IPS-NIHi11 (cell line): ENCODE measurements at regions not wholly inside any gene's neighbourhood (a gene's known extent, or its start where the extent isn't known, plus 50 kb on each side); places are given as distances from the start of the nearest gene placed in this dataset.
"Not testable (repeated sequence)": the region's sequence is repeated elsewhere in the genome, so short reads cannot be mapped to it uniquely, and the experiment has no call there.

Experiments
- DNase-seq: peaks from one replicate; pipeline ENCODE4 v3.0.0; 2012; ENCODE audit warnings: mixed read lengths, low spot score

GRCh38 chr21:32090956-32091355 is 187.9 kb downstream of the MIS18A start:
- DNase-seq: no peak

GRCh38 chr21:32089766-32090165 is 189.1 kb downstream of the MIS18A start:
- no peak for DNase-seq

DNA sequence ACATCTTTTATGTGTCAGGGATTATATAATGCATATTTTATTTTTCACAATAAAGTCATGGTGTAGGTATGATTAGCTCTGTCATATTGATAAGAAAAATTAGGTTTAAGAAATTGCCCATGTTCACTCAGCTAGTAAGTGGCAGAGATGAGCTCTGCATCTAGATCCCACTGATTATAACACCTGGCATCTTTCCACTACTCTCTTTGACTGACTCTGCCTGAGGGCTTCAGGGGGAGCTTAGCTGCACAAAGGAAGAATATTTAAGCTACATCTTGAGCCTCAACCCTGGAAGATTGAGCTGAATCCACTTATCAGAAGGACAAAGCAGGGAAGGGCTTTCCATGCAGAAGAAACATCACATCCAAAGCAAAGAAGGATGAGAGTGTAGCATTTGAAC is 190.4 kb downstream of the MIS18A start:
- DNase-seq: no peak

- no peak for DNase-seq
These were observed 191.4 kb downstream of the MIS18A start for GRCh38 chr21:32087447-32087846.

DNA sequence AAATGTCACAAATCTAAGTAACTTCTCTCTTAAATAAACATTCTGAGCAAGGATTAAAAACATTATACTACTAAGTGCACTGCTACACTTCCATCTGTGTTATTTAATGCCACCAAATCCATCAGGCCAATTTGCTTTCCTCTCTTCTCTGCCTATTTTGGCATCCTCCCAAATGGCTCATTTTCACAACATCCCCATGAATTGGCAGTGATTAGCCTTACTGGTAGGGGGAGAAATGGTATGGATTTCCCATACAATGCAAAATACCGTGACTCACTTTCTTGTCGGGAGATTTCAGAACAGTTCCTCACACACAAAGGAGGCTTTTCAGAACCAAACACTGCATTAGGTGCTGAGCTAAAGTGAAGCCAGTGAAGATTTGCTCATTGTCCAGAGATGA is 195.7 kb downstream of the MIS18A start:
- DNase-seq: no peak

- DNase-seq: no peak
These were observed 196.4 kb downstream of the MIS18A start for GRCh38 chr21:32082466-32082865.

- DNase-seq: no peak
These were observed 200.8 kb downstream of the HUNK start for GRCh38 chr21:32073593-32073992.

GRCh38 chr21:32073190-32073589 is 200.4 kb downstream of the HUNK start:
- no peak for DNase-seq

GRCh38 chr21:32071620-32072019 is 198.8 kb downstream of the HUNK start:
- not testable (repeated sequence) for DNase-seq

- no peak for DNase-seq
These were observed 198.0 kb downstream of the HUNK start for GRCh38 chr21:32070676-32071330.

DNA sequence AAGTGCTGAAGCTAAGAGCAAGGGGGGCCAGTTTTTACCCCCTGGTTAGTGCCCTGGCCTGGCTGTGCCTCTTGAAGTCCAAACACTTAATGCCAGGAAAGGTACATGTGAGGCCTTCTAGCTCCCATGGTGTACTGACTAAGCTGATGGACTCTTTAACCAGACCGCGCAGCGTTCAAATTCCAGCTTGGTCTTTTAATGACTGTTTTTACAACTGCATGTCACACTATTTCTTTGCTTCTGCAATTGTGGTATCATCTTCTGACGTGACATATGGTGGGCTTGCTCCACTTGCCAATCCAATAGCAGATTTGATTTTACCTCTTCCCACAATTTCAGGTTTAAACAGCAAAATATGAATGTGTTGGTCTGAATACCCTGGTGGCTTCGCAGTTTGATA is 197.3 kb downstream of the HUNK start:
- DNase-seq: no peak

GRCh38 chr21:32065654-32066053 is 192.8 kb downstream of the HUNK start:
- no peak for DNase-seq

DNA sequence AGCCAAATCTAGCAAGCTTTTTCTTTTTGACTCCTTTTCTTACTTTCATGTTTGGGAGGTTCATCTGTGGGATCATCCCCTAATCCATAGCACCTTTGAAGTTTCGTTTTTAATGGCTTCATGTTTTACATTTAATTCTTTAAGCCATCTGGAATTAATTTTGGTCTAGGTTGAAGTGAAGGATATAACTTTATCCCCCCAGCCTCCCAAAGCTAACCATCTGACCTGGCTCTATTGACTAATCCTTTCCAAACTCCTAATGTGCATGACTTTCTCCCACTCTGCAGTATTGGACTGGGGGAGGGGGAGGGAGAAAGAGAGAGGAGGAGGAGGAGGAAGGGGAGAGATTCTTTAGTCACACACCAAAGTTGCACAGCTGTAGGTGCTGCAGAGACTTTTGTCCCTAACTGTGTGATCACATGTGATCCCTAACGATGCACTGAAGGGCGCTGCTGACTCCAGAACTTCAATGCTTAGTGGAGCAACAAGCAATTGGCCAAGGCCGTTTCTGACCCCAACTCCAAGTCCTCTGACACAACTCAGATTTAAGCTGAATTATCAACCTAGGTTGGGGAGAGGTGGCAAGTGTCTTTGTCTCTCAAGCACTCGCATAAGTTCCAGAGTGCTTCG is 191.6 kb downstream of the HUNK start:
- DNase-seq: no peak

GRCh38 chr21:32062591-32063227 is 189.9 kb downstream of the HUNK start:
- no peak for DNase-seq

- no peak for DNase-seq
These were observed 188.9 kb downstream of the HUNK start for GRCh38 chr21:32061729-32062128.

DNA sequence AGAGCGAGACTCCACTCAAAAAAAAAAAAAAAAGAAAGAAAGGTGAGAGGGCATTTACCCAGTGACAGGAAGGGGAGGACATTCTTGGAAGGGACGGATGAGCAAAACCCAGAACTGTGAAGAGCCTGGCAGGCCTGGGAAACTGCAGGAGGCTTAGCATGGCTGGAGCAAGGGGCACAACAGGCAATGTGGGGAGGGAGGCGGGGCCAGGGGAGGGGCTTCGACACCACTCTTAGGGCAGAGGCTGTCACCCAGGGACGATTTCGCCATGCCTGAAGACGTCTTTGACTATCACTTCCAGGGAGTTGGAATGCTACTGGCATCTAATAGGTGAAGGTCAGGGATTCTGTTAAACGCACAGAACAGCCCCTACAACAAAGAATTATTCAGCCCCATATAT is 184.0 kb downstream of the HUNK start:
- DNase-seq: peak; percentile 78

GRCh38 chr21:32055305-32055704 is 182.5 kb downstream of the HUNK start:
- no peak for DNase-seq
